Transverse colon (tissue), 4 donors: ENCODE measurements at regions not wholly inside any gene's neighbourhood (a gene's known extent, or its start where the extent isn't known, plus 50 kb on each side); places are given as distances from the start of the nearest gene placed in this dataset.

Source experiments
- DNase-seq: peaks from one replicate; pipeline ENCODE4 v3.0.0-alpha.2; 2019
- H3K27ac ChIP-seq, 4 donors: fragments of 200-600 bp; sonication (generic); 2 replicates each; pipeline ENCODE4 v1.5.1; 2016 to 2018; ENCODE audit warnings: inconsistent platforms in 4 of 4
- H3K27me3 ChIP-seq: fragments of 200-600 bp; sonication (generic); 2 replicates; pipeline ENCODE4 v1.5.1; 2017; ENCODE audit warnings: inconsistent platforms
- H3K36me3 ChIP-seq, 4 donors: fragments of 200-600 bp; sonication (generic); 2 replicates each; pipeline ENCODE4 v1.5.1; 2017 to 2019; ENCODE audit warnings: inconsistent platforms in 4 of 4
- H3K4me1 ChIP-seq, 4 donors: fragments of 200-600 bp; sonication (generic); 2 replicates each; pipeline ENCODE4 v1.5.1; 2017 to 2020; ENCODE audit warnings: inconsistent platforms in 4 of 4
- H3K4me3 ChIP-seq, 4 donors: fragments of 200-600 bp; sonication (generic); 1 replicate in 1 of 4; 2 replicates in 3 of 4; pipeline versions ENCODE4 v1.5.1 to v1.6.1; 2017 to 2019; ENCODE audit warnings: inconsistent platforms in 4 of 4
- H3K9me3 ChIP-seq, 2 donors: fragments of 200-600 bp; sonication (generic); 2 replicates each; pipeline ENCODE4 v1.5.1; 2017 to 2019; ENCODE audit warnings: inconsistent platforms in 2 of 2
- CTCF ChIP-seq, 5 experiments: fragments of 200-600 bp in 3 of 5; fragments of 450-650 bp in 2 of 5; sonication (generic) in 3 of 5; IDR thresholded peaks; 1 replicate in 2 of 5; 2 replicates in 3 of 5; pipeline ENCODE4 v1.5.1; 2016 to 2017; ENCODE audit warnings: antibody characterized with exemption in 5 of 5, inconsistent platforms in 3 of 5, mild to moderate bottlenecking in 2 of 5, moderate library complexity in 1 of 5
- EP300 ChIP-seq: sonication (generic); formaldehyde crosslinking; IDR thresholded peaks from one replicate; pipeline ENCODE4 v1.6.1; 2017; ENCODE audit warnings: antibody characterized with exemption, low read depth
- POLR2A ChIP-seq: fragments of 450-650 bp; IDR thresholded peaks from one replicate; pipeline ENCODE4 v1.6.1; 2016; ENCODE audit warnings: antibody characterized with exemption, mild to moderate bottlenecking, moderate library complexity
- POLR2AphosphoS5 ChIP-seq, 3 donors: sonication (generic); formaldehyde crosslinking; IDR thresholded peaks; one replicate each; pipeline ENCODE4 v1.6.1; 2016; ENCODE audit warnings: antibody characterized with exemption in 3 of 3
- WGBS, 2 donors: methylation state at CpG; one replicate each; pipeline ENCODE4 v1.1.5; 2018; ENCODE audit warnings: low coverage in 1 of 2; 5-methylcytosine and 5-hydroxymethylcytosine counted together
- in situ Hi-C, 4 donors: fragments of 200-750 bp; cut with MboI; loops; one replicate each; pipeline versions ENCODE4 v1.15.0 to v1.15.1; 2017; ENCODE audit warnings: low sequenced_read_pairs in 3 of 4, low pct_ligation_motif_present in 1 of 4, low pct_unique_long_range_greater_than_20kb in 1 of 4
- intact Hi-C: fragments of 100-400 bp; cut with DNase I; formaldehyde crosslinking; loops from one replicate; pipeline ENCODE4 v1.15.1; 2023; ENCODE audit warnings: low total_unique reads

DNA sequence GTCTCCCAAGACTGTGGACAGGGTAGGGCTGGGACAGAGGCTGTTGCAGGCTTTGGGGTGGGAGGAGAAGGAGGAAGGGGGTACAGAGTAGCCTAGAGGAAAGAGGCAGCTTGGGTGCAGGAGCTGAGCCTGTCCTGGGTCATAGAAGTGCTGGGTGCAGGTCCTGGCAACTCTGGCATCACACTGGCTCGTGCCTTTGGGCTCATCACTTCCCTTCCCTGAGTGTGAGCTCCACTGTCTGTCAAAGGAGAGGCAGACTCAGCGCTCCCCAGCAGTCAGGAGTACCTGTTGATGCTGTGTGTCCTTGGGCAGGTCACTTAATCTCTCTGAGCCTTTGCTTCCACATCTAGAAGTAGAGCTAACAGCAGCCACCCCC lies 157.1 kb downstream of the PTPRU start:
- no peak for DNase-seq
- H3K9me3 ChIP-seq = no peaks in the 10 kb centered on the region
- intact Hi-C loops = no loop called here
- peaks cover 17% of the 10 kb centered on the region for H3K27me3 ChIP-seq
- no peak overlapping the region for H3K4me3 ChIP-seq
- in situ Hi-C loops = loop anchor here (5.0 kb wide), 1 partner anchor 1014 kb away; no protein-coding TSS in a partner anchor
- no peak overlapping the region for H3K27ac ChIP-seq
- H3K36me3 ChIP-seq = no peaks in the 10 kb centered on the region
- H3K4me1 ChIP-seq = no peaks in the 10 kb centered on the region
- 31% methylated on average over 2 of the region's 2 CpGs; no CpG with 5 or more reads in 1 of the 2 donors for WGBS, 2 donors
- TF ChIP-seq EP300 (no peak), CTCF (IDR thresholded peaks at IDR 0.05) (no peak), POLR2AphosphoS5 (IDR thresholded peaks at IDR 0.05) (no peak), POLR2A (no peak)

DNA sequence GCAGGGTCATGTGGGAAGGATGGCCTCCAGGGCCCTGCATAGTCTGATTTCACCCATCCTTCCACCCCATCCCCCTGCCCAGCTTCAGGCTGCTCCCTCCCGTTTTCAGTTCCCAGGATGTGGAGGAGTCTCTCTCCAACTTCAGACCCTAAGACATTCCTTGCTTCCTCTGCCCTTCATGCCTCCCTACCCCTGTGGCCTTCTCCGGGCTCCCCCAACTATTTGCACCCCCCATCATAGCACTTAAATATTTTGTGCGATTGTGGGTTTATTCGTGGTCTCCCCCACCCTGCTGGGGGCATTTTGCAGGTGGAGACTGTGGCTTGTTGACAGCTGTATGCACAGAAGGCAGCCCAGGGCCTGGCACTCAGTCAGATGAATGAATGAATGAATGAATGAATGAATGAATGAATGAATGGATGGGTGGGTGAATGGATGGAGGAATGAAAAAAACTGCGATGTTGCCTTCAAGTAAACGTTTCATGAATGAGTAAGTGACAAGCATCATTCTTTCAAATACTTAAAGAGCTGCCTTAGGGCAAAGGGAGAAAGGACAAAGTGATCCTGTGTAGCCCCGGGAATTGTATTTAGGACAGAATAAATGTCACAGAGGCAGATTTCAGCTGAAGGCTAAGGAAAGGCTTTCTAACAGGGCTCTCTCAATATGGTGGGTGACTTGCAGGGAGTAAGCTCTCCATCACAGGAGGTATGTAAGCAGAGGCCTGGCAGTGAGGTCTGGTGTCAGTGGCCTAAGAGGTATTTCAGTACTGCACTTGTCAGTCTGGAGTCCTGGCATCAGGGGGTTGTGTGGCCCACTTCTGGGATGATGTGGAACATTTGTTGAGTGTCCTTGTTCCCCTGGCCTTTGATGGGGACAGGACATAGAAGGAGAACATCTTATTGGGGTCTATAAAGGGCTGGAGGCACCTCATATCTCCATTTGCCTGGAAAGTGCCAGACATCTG lies 156.4 kb downstream of the PTPRU start:
- TF ChIP-seq POLR2AphosphoS5 (IDR thresholded peaks at IDR 0.05) (no peak), EP300 (no peak), POLR2A (no peak), CTCF (IDR thresholded peaks at IDR 0.05) (no peak)
- Histone ChIP-seq H3K27me3 (peaks cover 13% of the 10 kb centered on the region), H3K4me3 (no peak overlapping the region), H3K27ac (no peak overlapping the region), H3K9me3 (no peaks in the 10 kb centered on the region), H3K4me1 (no peaks in the 10 kb centered on the region), H3K36me3 (no peaks in the 10 kb centered on the region)
- 51 to 53% methylated on average over 4 to 7 of the region's 7 CpGs for WGBS, 2 donors
- DNase-seq = no peak
- in situ Hi-C loops (loop anchor here (5.0 kb wide), 1 partner anchor 1015 kb away; no protein-coding TSS in a partner anchor), intact Hi-C loops (no loop called here)

GRCh38 chr1:29392036-29392435 lies 155.7 kb downstream of the PTPRU start:
- peaks cover 7% of the 10 kb centered on the region for H3K27me3 ChIP-seq

More at GRCh38 chr1:29392036-29392435, 155.7 kb downstream of the PTPRU start:
- in situ Hi-C loops (loop anchor here (5.0 kb wide), 1 partner anchor 1015 kb away; no protein-coding TSS in a partner anchor), intact Hi-C loops (no loop called here)
- Histone ChIP-seq H3K9me3 (no peaks in the 10 kb centered on the region), H3K27ac (no peak overlapping the region), H3K36me3 (no peaks in the 10 kb centered on the region), H3K4me3 (no peak overlapping the region), H3K4me1 (no peaks in the 10 kb centered on the region)
- no peak for DNase-seq
- WGBS, 2 donors = 59 to 67% methylated on average over 1 to 3 of the region's 3 CpGs
- TF ChIP-seq POLR2A = no peak
- TF ChIP-seq EP300 = no peak
- no peak for TF ChIP-seq POLR2AphosphoS5 (IDR thresholded peaks at IDR 0.05)
- no peak for TF ChIP-seq CTCF (IDR thresholded peaks at IDR 0.05)
